K562 (cell line): ENCODE measurements at regions not wholly inside any gene's neighbourhood (a gene's known extent, or its start where the extent isn't known, plus 50 kb on each side); places are given as distances from the start of the nearest gene placed in this dataset.

Experiments
- ATAC-seq: fragments of 200-7000 bp; cut with Tn5 transposase; 3 replicates; pipeline ENCODE4 v1.9.1; 2020; ENCODE audit warnings: moderate library complexity
- BruUV-seq: library from RNA; stranded (reverse); fragments of 400-500 nt; replicated peaks from 2 replicates; lab custom pipeline; 2021; lab: Mats Ljungman, UMichigan
- CTCF ChIA-PET: fragments of 300-600 bp; formaldehyde crosslinking; extraction: SDS; loops from one replicate; lab custom pipeline; 2021; ENCODE audit warnings: low intra/inter-chr PET ratio; lab: Yijun Ruan, JAX
- POLR2A ChIA-PET: fragments of 300-600, 350-650 bp; sonication (Branson Sonifier 250); formaldehyde crosslinking; extraction: SDS; loops from one replicate; lab custom pipeline; 2021; ENCODE audit warnings: antibody characterized with exemption, inconsistent platforms; lab: Yijun Ruan, JAX
- DNase-seq, 4 experiments: peaks; one replicate each; pipeline versions ENCODE4 v3.0.0 to v3.0.0-alpha.2; 2011 to 2018; ENCODE audit warnings: low spot score in 3 of 4, mixed read lengths in 3 of 4; ENCODE audit errors: extremely low read depth in 1 of 4
- FAIRE-seq: peaks from 2 replicates; lab custom pipeline; 2011; peaks lifted over from hg19 to GRCh38; lab: Jason Lieb, UNC
- H2AFZ ChIP-seq: 2 replicates; pipeline ENCODE4 v1.6.0; 2011; ENCODE audit warnings: low read depth, low read length, control low read depth, inconsistent platforms
- H3K27ac ChIP-seq: fragments of 200-600 bp; 3 replicates; pipeline ENCODE4 v1.8.0; 2011; ENCODE audit warnings: low read depth, mild to moderate bottlenecking, control low read depth, inconsistent platforms, low read length, moderate library complexity, mixed read lengths; ENCODE audit errors: extremely low read depth
- H3K27me3 ChIP-seq, 2 experiments: fragments of 300-600 bp in 1 of 2; 2 replicates in 1 of 2; 3 replicates in 1 of 2; pipeline versions ENCODE4 v1.6.0 to v1.8.0; 2011; ENCODE audit warnings: inconsistent platforms in 2 of 2, low read length in 2 of 2, mild to moderate bottlenecking in 1 of 2, mixed read lengths in 1 of 2, moderate library complexity in 1 of 2; ENCODE audit not compliant: control insufficient read depth in 2 of 2, insufficient read depth in 2 of 2
- H3K36me3 ChIP-seq: fragments of 300-600 bp; 3 replicates; pipeline ENCODE4 v1.8.0; 2011; ENCODE audit warnings: mild to moderate bottlenecking, low read length, inconsistent platforms; ENCODE audit not compliant: control insufficient read depth, insufficient read depth
- H3K4me1 ChIP-seq, 2 experiments: fragments of 200-600 bp in 1 of 2; replicated peaks in 1 of 2; 2 replicates in 1 of 2; 3 replicates in 1 of 2; pipeline versions ENCODE4 v1.5.1 to v1.8.0; 2011; ENCODE audit warnings: inconsistent platforms in 2 of 2, low read length in 2 of 2, mild to moderate bottlenecking in 1 of 2, mixed read lengths in 1 of 2, moderate library complexity in 1 of 2; ENCODE audit not compliant: control insufficient read depth in 2 of 2, insufficient read depth in 2 of 2
- H3K4me2 ChIP-seq: 2 replicates; pipeline ENCODE4 v1.6.1; 2011; ENCODE audit warnings: low read length, control low read depth, inconsistent platforms, mixed read lengths; ENCODE audit not compliant: insufficient read depth
- H3K4me3 ChIP-seq: fragments of 200-600 bp; sonication (generic), shearing (Covaris generic); 2 replicates; pipeline ENCODE4 v1.5.1; 2016; ENCODE audit warnings: control low read depth, inconsistent platforms
- H3K79me2 ChIP-seq: fragments of 200-600 bp; 3 replicates; pipeline ENCODE4 v1.8.0; 2011; ENCODE audit warnings: low read length, inconsistent platforms; ENCODE audit not compliant: control insufficient read depth, insufficient read depth
- H3K9ac ChIP-seq, 2 experiments: 2 replicates each; pipeline versions ENCODE4 v1.6.0 to v1.6.1; 2011; ENCODE audit warnings: low read depth in 2 of 2, low read length in 2 of 2, control low read depth in 1 of 2, inconsistent platforms in 1 of 2, mild to moderate bottlenecking in 1 of 2, mixed read lengths in 1 of 2; ENCODE audit not compliant: insufficient read depth in 1 of 2
- H3K9me1 ChIP-seq: one replicate; pipeline ENCODE4 v1.6.0; 2011; ENCODE audit warnings: inconsistent platforms, mild to moderate bottlenecking, low read length, moderate library complexity; ENCODE audit not compliant: control insufficient read depth, insufficient read depth
- H3K9me3 ChIP-seq: replicated peaks from 2 replicates; pipeline ENCODE4 v1.5.1; 2011; ENCODE audit warnings: low read depth, low read length, inconsistent platforms; ENCODE audit not compliant: control insufficient read depth, insufficient read depth
- H4K20me1 ChIP-seq: replicated peaks from 2 replicates; pipeline ENCODE4 v1.6.1; 2011; ENCODE audit warnings: low read length, inconsistent platforms, mixed read lengths; ENCODE audit not compliant: control insufficient read depth, insufficient read depth
- CEBPB ChIP-seq: fragments of 450-650 bp; IDR thresholded peaks from 2 replicates; pipeline ENCODE4 v1.6.1; 2016; ENCODE audit warnings: missing genetic modification characterization, missing compliant biosample characterization
- HDGF ChIP-seq: fragments of 450-650 bp; IDR thresholded peaks from 2 replicates; pipeline ENCODE4 v1.6.1; 2016
- HNRNPL ChIP-seq: fragments of 200-400 bp; formaldehyde crosslinking; IDR thresholded peaks from 2 replicates; pipeline ENCODE4 v1.6.1; 2017; ENCODE audit warnings: low read depth, mild to moderate bottlenecking, low read length
- MCM5 ChIP-seq: fragments of 450-650 bp; IDR thresholded peaks from 2 replicates; pipeline ENCODE4 v1.6.1; 2016; ENCODE audit warnings: low read depth
- PRMT5 ChIP-seq: sonication (generic); formaldehyde crosslinking; IDR thresholded peaks from 2 replicates; pipeline ENCODE4 v1.5.0; 2020; ENCODE audit warnings: missing genetic modification reagents
- RFX1 ChIP-seq: fragments of 450-650 bp; IDR thresholded peaks from 2 replicates; pipeline ENCODE4 v1.6.1; 2016; ENCODE audit warnings: mild to moderate bottlenecking, moderate library complexity
- SIX5 ChIP-seq, 2 experiments: IDR thresholded peaks; 2 replicates each; pipeline ENCODE4 v1.6.1; 2011; ENCODE audit warnings: low read length in 2 of 2, borderline replicate concordance in 1 of 2, low read depth in 1 of 2, mild to moderate bottlenecking in 1 of 2, moderate library complexity in 1 of 2; ENCODE audit not compliant: insufficient read depth in 1 of 2
- ZC3H8 ChIP-seq: fragments of 450-650 bp; IDR thresholded peaks from 2 replicates; pipeline ENCODE4 v1.6.1; 2017
- ZNF133 ChIP-seq: fragments of 250-450 bp; sonication (Bioruptor Pico); IDR thresholded peaks from 2 replicates; pipeline ENCODE4 v1.4.0; 2020; ENCODE audit warnings: mild to moderate bottlenecking
- ZNF408 ChIP-seq: fragments of 250-450 bp; sonication (Bioruptor Pico); IDR thresholded peaks from 2 replicates; pipeline ENCODE4 v1.4.0; 2020; ENCODE audit warnings: low read depth, mild to moderate bottlenecking, moderate library complexity
- ZNF77 ChIP-seq: fragments of 250-450 bp; sonication (Bioruptor Pico); IDR thresholded peaks from 2 replicates; pipeline ENCODE4 v1.5.0; 2020
- ZNF778 ChIP-seq: fragments of 450-650 bp; formaldehyde crosslinking; IDR thresholded peaks from 2 replicates; pipeline ENCODE4 v1.4.0; 2020; ENCODE audit warnings: mild to moderate bottlenecking, moderate library complexity
- WGBS: fragments of 100-300 bp; shearing (Covaris generic); methylation state at CpG from one replicate; pipeline ENCODE4 v1.1.6; 2016; ENCODE audit warnings: low coverage, mixed read lengths; ENCODE audit not compliant: insufficient coverage; ENCODE audit errors: missing lambda C conversion rate; 5-methylcytosine and 5-hydroxymethylcytosine counted together
- in situ Hi-C: fragments of 300-500 bp; cut with MboI; formaldehyde crosslinking; loops from 4 replicates; pipeline ENCODE4 v1.15.0; 2018; ENCODE audit warnings: inconsistent platforms, mixed read lengths
- intact Hi-C: fragments of 100-400 bp; cut with micrococcal nuclease; formaldehyde crosslinking; loops from 2 replicates; pipeline ENCODE4 v1.14.2; 2022
- TF ChIP-seq, protein P1 (sequence below), 2 experiments: fragments of 450-650 bp; IDR thresholded peaks; 2 replicates each; pipeline ENCODE4 v1.6.1; 2016
- TF ChIP-seq, protein P2 (sequence below), 2 experiments: fragments of 450-650 bp in 1 of 2; IDR thresholded peaks; 2 replicates each; pipeline ENCODE4 v1.6.1; 2011 to 2017; ENCODE audit warnings: low read depth in 2 of 2, antibody characterized with exemption in 1 of 2, borderline replicate concordance in 1 of 2, low read length in 1 of 2, mild to moderate bottlenecking in 1 of 2, mixed read lengths in 1 of 2; ENCODE audit not compliant: control insufficient read depth in 1 of 2

- ATAC-seq: no peak
- in situ Hi-C loops (no loop called here), intact Hi-C loops (no loop called here)
- Histone ChIP-seq H2AFZ (no peak overlapping the region), H3K27me3 (no peaks in the 10 kb centered on the region), H3K4me2 (no peak overlapping the region), H4K20me1 (no peaks in the 10 kb centered on the region), H3K79me2 (no peaks in the 10 kb centered on the region), H3K36me3 (no peaks in the 10 kb centered on the region), H3K9me3 (no peaks in the 10 kb centered on the region), H3K9me1 (no peaks in the 10 kb centered on the region), H3K9ac (no peak overlapping the region), H3K4me1 (no peaks in the 10 kb centered on the region), H3K27ac (no peak overlapping the region), H3K4me3 (no peak overlapping the region)
- TF ChIP-seq, protein P1, sequence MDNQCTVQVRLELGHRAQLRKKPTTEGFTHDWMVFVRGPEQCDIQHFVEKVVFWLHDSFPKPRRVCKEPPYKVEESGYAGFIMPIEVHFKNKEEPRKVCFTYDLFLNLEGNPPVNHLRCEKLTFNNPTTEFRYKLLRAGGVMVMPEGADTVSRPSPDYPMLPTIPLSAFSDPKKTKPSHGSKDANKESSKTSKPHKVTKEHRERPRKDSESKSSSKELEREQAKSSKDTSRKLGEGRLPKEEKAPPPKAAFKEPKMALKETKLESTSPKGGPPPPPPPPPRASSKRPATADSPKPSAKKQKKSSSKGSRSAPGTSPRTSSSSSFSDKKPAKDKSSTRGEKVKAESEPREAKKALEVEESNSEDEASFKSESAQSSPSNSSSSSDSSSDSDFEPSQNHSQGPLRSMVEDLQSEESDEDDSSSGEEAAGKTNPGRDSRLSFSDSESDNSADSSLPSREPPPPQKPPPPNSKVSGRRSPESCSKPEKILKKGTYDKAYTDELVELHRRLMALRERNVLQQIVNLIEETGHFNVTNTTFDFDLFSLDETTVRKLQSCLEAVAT (IDR thresholded peaks at IDR 0.05): no peak
- TF ChIP-seq ZNF408 (CRISPR knock-in tag) (no peak), HNRNPL (no peak)
- no TSS peak for BruUV-seq
- no peak for FAIRE-seq
- CTCF ChIA-PET: no interaction called here
- no peak for DNase-seq
- 0% methylated on average over 3 of the region's 3 CpGs for WGBS
- POLR2A ChIA-PET: no interaction called here
Measured at GRCh38 chr15:26357653-26358052, 415.2 kb downstream of the GABRB3 start.

GRCh38 chr15:26355472-26356074, 417.3 kb downstream of the GABRB3 start:
- no peak for DNase-seq
- Histone ChIP-seq H3K79me2 (no peaks in the 10 kb centered on the region), H3K4me1 (no peaks in the 10 kb centered on the region), H3K4me3 (no peak overlapping the region), H3K27ac (no peak overlapping the region), H3K9ac (no peak overlapping the region), H3K9me1 (no peaks in the 10 kb centered on the region), H3K27me3 (no peaks in the 10 kb centered on the region), H4K20me1 (no peaks in the 10 kb centered on the region), H2AFZ (no peak overlapping the region), H3K4me2 (no peak overlapping the region), H3K36me3 (no peaks in the 10 kb centered on the region), H3K9me3 (no peaks in the 10 kb centered on the region)
- in situ Hi-C loops (no loop called here), intact Hi-C loops (no loop called here)
- ChIA-PET POLR2A (no interaction called here), CTCF (no interaction called here)
- no peak for FAIRE-seq
- WGBS: 1% methylated on average over 8 of the region's 8 CpGs
- no peak for ATAC-seq
- no TSS peak for BruUV-seq
- TF ChIP-seq HDGF: no peak
- no peak for TF ChIP-seq ZNF778 (CRISPR knock-in tag)
- no peak for TF ChIP-seq CEBPB (tag)
- TF ChIP-seq, protein P2, sequence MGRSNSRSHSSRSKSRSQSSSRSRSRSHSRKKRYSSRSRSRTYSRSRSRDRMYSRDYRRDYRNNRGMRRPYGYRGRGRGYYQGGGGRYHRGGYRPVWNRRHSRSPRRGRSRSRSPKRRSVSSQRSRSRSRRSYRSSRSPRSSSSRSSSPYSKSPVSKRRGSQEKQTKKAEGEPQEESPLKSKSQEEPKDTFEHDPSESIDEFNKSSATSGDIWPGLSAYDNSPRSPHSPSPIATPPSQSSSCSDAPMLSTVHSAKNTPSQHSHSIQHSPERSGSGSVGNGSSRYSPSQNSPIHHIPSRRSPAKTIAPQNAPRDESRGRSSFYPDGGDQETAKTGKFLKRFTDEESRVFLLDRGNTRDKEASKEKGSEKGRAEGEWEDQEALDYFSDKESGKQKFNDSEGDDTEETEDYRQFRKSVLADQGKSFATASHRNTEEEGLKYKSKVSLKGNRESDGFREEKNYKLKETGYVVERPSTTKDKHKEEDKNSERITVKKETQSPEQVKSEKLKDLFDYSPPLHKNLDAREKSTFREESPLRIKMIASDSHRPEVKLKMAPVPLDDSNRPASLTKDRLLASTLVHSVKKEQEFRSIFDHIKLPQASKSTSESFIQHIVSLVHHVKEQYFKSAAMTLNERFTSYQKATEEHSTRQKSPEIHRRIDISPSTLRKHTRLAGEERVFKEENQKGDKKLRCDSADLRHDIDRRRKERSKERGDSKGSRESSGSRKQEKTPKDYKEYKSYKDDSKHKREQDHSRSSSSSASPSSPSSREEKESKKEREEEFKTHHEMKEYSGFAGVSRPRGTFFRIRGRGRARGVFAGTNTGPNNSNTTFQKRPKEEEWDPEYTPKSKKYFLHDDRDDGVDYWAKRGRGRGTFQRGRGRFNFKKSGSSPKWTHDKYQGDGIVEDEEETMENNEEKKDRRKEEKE (IDR thresholded peaks at IDR 0.05; ENCODE audit: borderline replicate concordance in 1 of 2, control insufficient read depth in 1 of 2, low read depth in 2 of 2, low read length in 1 of 2): no peak
- TF ChIP-seq ZC3H8: no peak
- no peak for TF ChIP-seq ZNF133 (CRISPR knock-in tag)
- no peak for TF ChIP-seq ZNF77 (CRISPR knock-in tag)
- TF ChIP-seq PRMT5 (CRISPR knock-in tag): no peak
- TF ChIP-seq SIX5 (IDR thresholded peaks at IDR 0.05; ENCODE audit: borderline replicate concordance in 1 of 2, insufficient read depth in 1 of 2, low read depth in 1 of 2, low read length in 2 of 2): no peak
- no peak for TF ChIP-seq RFX1
- TF ChIP-seq MCM5: no peak
